Stimulated activated CD8-positive, alpha-beta memory T cell treated with anti-CD3 and anti-CD28 coated beads, Interleukin-2, amount 100 ng/mL, for 48 hours (primary cell): ENCODE measurements at regions not wholly inside any gene's neighbourhood (a gene's known extent, or its start where the extent isn't known, plus 50 kb on each side); places are given as distances from the start of the nearest gene placed in this dataset.
A peak's percentile ranks its signal among the peaks of the same experiment; 100 is the strongest.

Experiments used
- DNase-seq, 2 donors: peaks; one replicate each; pipeline ENCODE4 v3.0.0-alpha.2; 2020; ENCODE audit warnings: low read depth in 2 of 2

- peak in 1 of 2 donors; percentile 31 for DNase-seq
These were observed 93.6 kb downstream of the NCR2 start for GRCh38 chr6:41428996-41429421.

- DNase-seq = no peak
These were observed 94.4 kb downstream of the NCR2 start for GRCh38 chr6:41429506-41430504.

- DNase-seq = no peak
These were observed 95.5 kb downstream of the NCR2 start for GRCh38 chr6:41430875-41431274.

GRCh38 chr6:41432280-41432679 lies 96.9 kb downstream of the NCR2 start:
- DNase-seq = no peak

GRCh38 chr6:41434803-41435481 lies 99.5 kb downstream of the NCR2 start:
- DNase-seq = no peak

GRCh38 chr6:41437604-41438003 lies 102.2 kb downstream of the NCR2 start:
- DNase-seq = no peak

GRCh38 chr6:41438746-41439145 lies 103.3 kb downstream of the NCR2 start:
- no peak for DNase-seq

- no peak for DNase-seq
These were observed 104.4 kb downstream of the NCR2 start for GRCh38 chr6:41439524-41440418.

GRCh38 chr6:41440958-41441357 lies 105.2 kb upstream of the FOXP4 start:
- no peak for DNase-seq

- no peak for DNase-seq
These were observed 104.4 kb upstream of the FOXP4 start for GRCh38 chr6:41441598-41442351.

- DNase-seq = no peak
These were observed 103.9 kb upstream of the FOXP4 start for GRCh38 chr6:41442352-41442672.

GRCh38 chr6:41442800-41443501 lies 103.2 kb upstream of the FOXP4 start:
- DNase-seq = no peak

GRCh38 chr6:41443616-41444525 lies 102.3 kb upstream of the FOXP4 start:
- no peak for DNase-seq

GRCh38 chr6:41445261-41445660 lies 100.9 kb upstream of the FOXP4 start:
- DNase-seq = no peak

GRCh38 chr6:41446132-41446531 lies 100.0 kb upstream of the FOXP4 start:
- no peak for DNase-seq

GRCh38 chr6:41446907-41447545 lies 99.2 kb upstream of the FOXP4 start:
- DNase-seq = no peak

- no peak for DNase-seq
These were observed 97.9 kb upstream of the FOXP4 start for GRCh38 chr6:41448256-41448655.

GRCh38 chr6:41449399-41450245 lies 96.6 kb upstream of the FOXP4 start:
- DNase-seq = no peak
